ENCODE measurements at regions not wholly inside any gene's neighbourhood (a gene's known extent, or its start where the extent isn't known, plus 50 kb on each side); places are given as distances from the start of the nearest gene placed in this dataset.
A peak's percentile ranks its signal among the peaks of the same experiment; 100 is the strongest.

GRCh38 chr13:99859178-99860177 lies 112.1 kb downstream of the ZIC5 start:
- no peak for DNase-seq

- DNase-seq = no peak
Observed at GRCh38 chr13:99857738-99858137, 113.8 kb downstream of the ZIC5 start.

GRCh38 chr13:99855526-99856420 lies 115.8 kb downstream of the ZIC5 start:
- DNase-seq = no peak

GRCh38 chr13:99854366-99854765 lies 117.2 kb downstream of the ZIC5 start:
- no peak for DNase-seq

GRCh38 chr13:99847318-99847750 lies 124.2 kb downstream of the ZIC5 start:
- no peak for DNase-seq

- peak; percentile 14 for DNase-seq
Observed at GRCh38 chr13:99845161-99845874, 126.2 kb downstream of the ZIC5 start.

GRCh38 chr13:99844421-99844820 lies 127.1 kb downstream of the ZIC5 start:
- DNase-seq = no peak

- DNase-seq = no peak
Observed at GRCh38 chr13:99843872-99844271, 127.7 kb downstream of the ZIC5 start.

- DNase-seq = no peak
Observed at GRCh38 chr13:99842405-99842804, 129.2 kb downstream of the ZIC5 start.

- no peak for DNase-seq
Observed at GRCh38 chr13:99836291-99836690, 135.3 kb downstream of the ZIC5 start.

- DNase-seq = no peak
Observed at GRCh38 chr13:99835442-99835841, 136.1 kb downstream of the ZIC5 start.

- no peak for DNase-seq
Observed at GRCh38 chr13:99834246-99834645, 137.3 kb downstream of the ZIC5 start.

GRCh38 chr13:99832347-99832746 lies 139.2 kb downstream of the ZIC5 start:
- no peak for DNase-seq

GRCh38 chr13:99830931-99831330 lies 140.6 kb downstream of the ZIC5 start:
- DNase-seq = no peak

- DNase-seq = no peak
Observed at GRCh38 chr13:99829593-99830239, 141.9 kb downstream of the ZIC5 start.

GRCh38 chr13:99829161-99829560 lies 142.4 kb downstream of the ZIC5 start:
- DNase-seq = no peak

GRCh38 chr13:99828735-99829134 lies 142.8 kb downstream of the ZIC5 start:
- DNase-seq = no peak

- DNase-seq = no peak
Observed at GRCh38 chr13:99828123-99828522, 143.4 kb downstream of the ZIC5 start.

- DNase-seq = no peak
Observed at GRCh38 chr13:99827011-99827772, 144.4 kb downstream of the ZIC5 start.

GRCh38 chr13:99823961-99824360 lies 147.6 kb downstream of the ZIC5 start:
- DNase-seq = no peak

GRCh38 chr13:99822820-99823219 lies 148.7 kb downstream of the ZIC5 start:
- no peak for DNase-seq

- DNase-seq = no peak
Observed at GRCh38 chr13:99821741-99822140, 149.8 kb downstream of the ZIC5 start.
